ENCODE measurements at regions not wholly inside any gene's neighbourhood (a gene's known extent, or its start where the extent isn't known, plus 50 kb on each side); places are given as distances from the start of the nearest gene placed in this dataset.

GRCh38 chr13:80754441-80754840 is 413.5 kb upstream of the SPRY2 start:
- ChIA-PET POLR2A (no interaction called here), RAD21 (ENCODE audit: unreplicated experiment) (no interaction called here), SMC1A (ENCODE audit: uncharacterized antibody, unreplicated experiment) (interaction anchor here (1.7 to 3.7 kb wide), 2 partner anchors 16 to 23 kb away, joined by 3 to 20 read pairs; no protein-coding TSS in a partner anchor), CTCF (no interaction called here)
- Histone ChIP-seq H2AFZ (ENCODE audit: control insufficient read depth, low read depth, low read length) (no peak overlapping the region), H3K36me3 (ENCODE audit: control insufficient read depth in 2 of 2, insufficient read depth in 2 of 2, low read length in 1 of 2) (no peaks in the 10 kb centered on the region), H3K9me3 (replicated peaks; ENCODE audit: control insufficient read depth, insufficient read depth, low read length) (no peaks in the 10 kb centered on the region), H3K4me2 (ENCODE audit: control insufficient read depth, insufficient read depth) (no peak overlapping the region), H3K4me3 (no peak overlapping the region), H3K27me3 (replicated peaks in 1 of 2; ENCODE audit: control insufficient read depth in 2 of 2, insufficient read depth in 2 of 2, low read length in 1 of 2) (no peaks in the 10 kb centered on the region), H3K79me2 (ENCODE audit: control insufficient read depth, insufficient read depth, low read length) (no peaks in the 10 kb centered on the region), H4K20me1 (ENCODE audit: control insufficient read depth, insufficient read depth) (no peaks in the 10 kb centered on the region), H3K4me1 (ENCODE audit: control insufficient read depth, insufficient read depth, low read length) (no peaks in the 10 kb centered on the region), H3K9ac (ENCODE audit: control insufficient read depth, insufficient read depth, low read length) (no peak overlapping the region), H3K27ac (ENCODE audit: control insufficient read depth, insufficient read depth) (no peak overlapping the region)
- no TSS peak for BruUV-seq (replicated peaks)
- ATAC-seq (no peak), FAIRE-seq (no peak), DNase-seq (ENCODE audit: low read depth, low spot score) (no peak)
- intact Hi-C loops (cut with micrococcal nuclease; ENCODE audit: unreplicated experiment) (no loop called here), in situ Hi-C loops (cut with MboI) (no loop called here)
- WGBS (ENCODE audit: insufficient coverage, insufficient replicate concordance, low lambda C conversion rate, missing lambda C conversion rate), result 9% methylated on average over 1 of the region's 1 CpG
- TF ChIP-seq TCF3 (IDR thresholded peaks at IDR 0.05; ENCODE audit: borderline replicate concordance, insufficient read depth, low read depth, low read length) (no peak), RAD51 (IDR thresholded peaks at IDR 0.05) (no peak), SREBF1 (IDR thresholded peaks at IDR 0.05; ENCODE audit: low read length) (no peak), NR2F1 (conservative IDR thresholded peaks at IDR 0.05) (no peak), SMAD5 (IDR thresholded peaks at IDR 0.05; ENCODE audit: low read depth) (no peak), IRF4 (IDR thresholded peaks at IDR 0.05; ENCODE audit: low read depth, low read length) (no peak), TBL1XR1 (IDR thresholded peaks at IDR 0.05; ENCODE audit: low read depth, low read length) (no peak), KLF5 (IDR thresholded peaks at IDR 0.05; ENCODE audit: partially characterized antibody) (no peak), CTCF (IDR thresholded peaks at IDR 0.05 in 2 of 3, conservative IDR thresholded peaks at IDR 0.05 in 1 of 3; ENCODE audit: control insufficient read depth in 2 of 3, extremely low read depth in 1 of 3, insufficient read depth in 1 of 3, low read depth in 3 of 3, low read length in 3 of 3) (no peak), FOXM1 (IDR thresholded peaks at IDR 0.05; ENCODE audit: low read depth, low read length) (no peak), ZSCAN29 (IDR thresholded peaks at IDR 0.05) (no peak), ATF7 (IDR thresholded peaks at IDR 0.05; ENCODE audit: low read depth) (no peak), ZBTB33 (IDR thresholded peaks at IDR 0.05) (no peak), MTA2 (IDR thresholded peaks at IDR 0.05; ENCODE audit: low read depth) (no peak), HSF1 (IDR thresholded peaks at IDR 0.05; ENCODE audit: low read depth, low read length) (no peak), ZBTB40 (IDR thresholded peaks at IDR 0.05; ENCODE audit: borderline replicate concordance) (no peak), BRCA1 (IDR thresholded peaks at IDR 0.05; ENCODE audit: low read depth, low read length) (no peak)

Data from GM12878 (cell line).